GM18499 (cell line): ENCODE measurements at regions not wholly inside any gene's neighbourhood (a gene's known extent, or its start where the extent isn't known, plus 50 kb on each side); places are given as distances from the start of the nearest gene placed in this dataset.

ENCODE experiments used
- ATAC-seq: cut with Tn5 transposase; IDR thresholded peaks from one replicate; pipeline ENCODE4 v1.9.1; 2021; ENCODE audit warnings: moderate number of reproducible peaks; ENCODE audit not compliant: insufficient read depth, unreplicated experiment

- ATAC-seq = no peak
These were observed 195.9 kb downstream of the MDFIC start for GRCh38 chr7:115117748-115118147.

- ATAC-seq = no peak
These were observed 195.2 kb downstream of the MDFIC start for GRCh38 chr7:115116773-115117715.

- no peak for ATAC-seq
These were observed 191.9 kb downstream of the MDFIC start for GRCh38 chr7:115113776-115114175.

GRCh38 chr7:115113131-115113530 is 191.2 kb downstream of the MDFIC start:
- ATAC-seq = no peak

- ATAC-seq = no peak
These were observed 188.6 kb downstream of the MDFIC start for GRCh38 chr7:115110523-115110922.

- no peak for ATAC-seq
These were observed 184.4 kb downstream of the MDFIC start for GRCh38 chr7:115106316-115106715.

- ATAC-seq = no peak
These were observed 180.8 kb downstream of the MDFIC start for GRCh38 chr7:115102738-115103137.

GRCh38 chr7:115101199-115101598 is 179.3 kb downstream of the MDFIC start:
- no peak for ATAC-seq

GRCh38 chr7:115099906-115100305 is 178.0 kb downstream of the MDFIC start:
- no peak for ATAC-seq

GRCh38 chr7:115097175-115097671 is 175.3 kb downstream of the MDFIC start:
- ATAC-seq = no peak

GRCh38 chr7:115096262-115096661 is 174.4 kb downstream of the MDFIC start:
- no peak for ATAC-seq

- ATAC-seq = no peak
These were observed 172.3 kb downstream of the MDFIC start for GRCh38 chr7:115094163-115094562.

- no peak for ATAC-seq
These were observed 167.0 kb downstream of the MDFIC start for GRCh38 chr7:115088893-115089292.

GRCh38 chr7:115087437-115087836 is 165.5 kb downstream of the MDFIC start:
- no peak for ATAC-seq

GRCh38 chr7:115086146-115086841 is 164.4 kb downstream of the MDFIC start:
- no peak for ATAC-seq

GRCh38 chr7:115085421-115085820 is 163.5 kb downstream of the MDFIC start:
- ATAC-seq = no peak

- no peak for ATAC-seq
These were observed 162.0 kb downstream of the MDFIC start for GRCh38 chr7:115083935-115084334.

- ATAC-seq = no peak
These were observed 159.9 kb downstream of the MDFIC start for GRCh38 chr7:115081772-115082171.

GRCh38 chr7:115078851-115079250 is 157.0 kb downstream of the MDFIC start:
- no peak for ATAC-seq

- ATAC-seq = no peak
These were observed 156.5 kb downstream of the MDFIC start for GRCh38 chr7:115078386-115078785.

GRCh38 chr7:115070311-115070710 is 148.4 kb downstream of the MDFIC start:
- ATAC-seq = no peak
